ENCODE measurements at regions not wholly inside any gene's neighbourhood (a gene's known extent, or its start where the extent isn't known, plus 50 kb on each side); places are given as distances from the start of the nearest gene placed in this dataset.

- peaks cover 55% of the 10 kb centered on the region for H3K27me3 Mint-ChIP-seq (ENCODE audit: low read depth)
- no peaks in the 10 kb centered on the region for H3K36me3 Mint-ChIP-seq
- no peak for DNase-seq (ENCODE audit: low spot score in 2 of 2, unreplicated experiment in 2 of 2)
- no peaks in the 10 kb centered on the region for H3K4me1 Mint-ChIP-seq
- TF ChIP-seq CTCF (IDR thresholded peaks at IDR 0.05; ENCODE audit: unreplicated experiment) = no peak
- H3K4me3 Mint-ChIP-seq = no peak overlapping the region
- no peak overlapping the region for H3K27ac Mint-ChIP-seq
- H3K9me3 Mint-ChIP-seq = no peaks in the 10 kb centered on the region
These were observed 91.2 kb upstream of the IRX6 start for GRCh38 chr16:55232822-55233221.

- TF ChIP-seq CTCF (IDR thresholded peaks at IDR 0.05; ENCODE audit: unreplicated experiment) = no peak
- H3K4me3 Mint-ChIP-seq = no peak overlapping the region
- no peak overlapping the region for H3K27ac Mint-ChIP-seq
- H3K4me1 Mint-ChIP-seq = no peaks in the 10 kb centered on the region
- no peak for DNase-seq (ENCODE audit: low spot score in 2 of 2, unreplicated experiment in 2 of 2)
- no peaks in the 10 kb centered on the region for H3K9me3 Mint-ChIP-seq
- H3K36me3 Mint-ChIP-seq = no peaks in the 10 kb centered on the region
- H3K27me3 Mint-ChIP-seq (ENCODE audit: low read depth) = peaks cover 60% of the 10 kb centered on the region
These were observed 90.5 kb upstream of the IRX6 start for GRCh38 chr16:55233464-55233863.

GRCh38 chr16:55236655-55237054 is 87.3 kb upstream of the IRX6 start:
- Mint-ChIP-seq H3K36me3 (no peaks in the 10 kb centered on the region), H3K4me1 (no peaks in the 10 kb centered on the region), H3K9me3 (no peaks in the 10 kb centered on the region), H3K27me3 (ENCODE audit: low read depth) (peaks cover 74% of the 10 kb centered on the region), H3K27ac (no peak overlapping the region), H3K4me3 (no peak overlapping the region)
- no peak for TF ChIP-seq CTCF (IDR thresholded peaks at IDR 0.05; ENCODE audit: unreplicated experiment)
- DNase-seq (ENCODE audit: low spot score in 2 of 2, unreplicated experiment in 2 of 2) = no peak

- peaks cover 88% of the 10 kb centered on the region for H3K27me3 Mint-ChIP-seq (ENCODE audit: low read depth)
- no peaks in the 10 kb centered on the region for H3K4me1 Mint-ChIP-seq
These were observed 84.3 kb upstream of the IRX6 start for GRCh38 chr16:55239723-55240122.

DNA sequence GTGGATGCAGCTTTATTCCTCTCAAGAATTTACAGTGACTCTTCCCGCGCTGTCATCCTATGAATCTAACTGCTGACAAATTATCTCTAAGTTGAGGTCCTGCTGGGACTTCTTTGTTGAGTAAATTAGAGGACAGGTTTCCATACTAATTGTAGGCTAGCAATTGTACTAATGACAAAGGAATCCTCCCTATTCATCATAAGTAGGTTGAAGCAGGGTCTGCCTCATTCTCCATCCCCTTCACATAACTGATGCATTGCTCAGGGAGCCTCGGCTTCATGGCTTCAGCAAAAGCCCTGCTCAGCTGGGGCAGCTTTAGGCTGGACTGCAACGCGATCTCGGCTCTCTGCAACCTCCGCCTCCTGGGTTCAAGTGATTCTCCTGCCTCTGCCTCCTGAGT is 83.1 kb upstream of the IRX6 start:
- Mint-ChIP-seq H3K4me3 (no peak overlapping the region), H3K36me3 (no peaks in the 10 kb centered on the region), H3K9me3 (no peaks in the 10 kb centered on the region), H3K4me1 (no peaks in the 10 kb centered on the region), H3K27me3 (ENCODE audit: low read depth) (peaks cover 92% of the 10 kb centered on the region), H3K27ac (no peak overlapping the region)
- DNase-seq (ENCODE audit: low spot score in 2 of 2, unreplicated experiment in 2 of 2) = no peak
- no peak for TF ChIP-seq CTCF (IDR thresholded peaks at IDR 0.05; ENCODE audit: unreplicated experiment)

More at GRCh38 chr16:55239723-55240122, 84.3 kb upstream of the IRX6 start:
- H3K27ac Mint-ChIP-seq = no peak overlapping the region
- no peaks in the 10 kb centered on the region for H3K36me3 Mint-ChIP-seq
- no peaks in the 10 kb centered on the region for H3K9me3 Mint-ChIP-seq
- H3K4me3 Mint-ChIP-seq = no peak overlapping the region
- no peak for DNase-seq (ENCODE audit: low spot score in 2 of 2, unreplicated experiment in 2 of 2)
- TF ChIP-seq CTCF (IDR thresholded peaks at IDR 0.05; ENCODE audit: unreplicated experiment) = no peak

- Mint-ChIP-seq H3K9me3 (no peaks in the 10 kb centered on the region), H3K4me3 (no peak overlapping the region), H3K27me3 (ENCODE audit: low read depth) (peaks cover 88% of the 10 kb centered on the region), H3K27ac (no peak overlapping the region), H3K36me3 (no peaks in the 10 kb centered on the region), H3K4me1 (peaks cover under 1% of the 10 kb centered on the region)
- DNase-seq (ENCODE audit: low spot score in 2 of 2, unreplicated experiment in 2 of 2) = no peak
- TF ChIP-seq CTCF (IDR thresholded peaks at IDR 0.05; ENCODE audit: unreplicated experiment) = no peak
These were observed 81.3 kb upstream of the IRX6 start for GRCh38 chr16:55242667-55243066.
